GM23338 (cell line): ENCODE measurements at regions not wholly inside any gene's neighbourhood (a gene's known extent, or its start where the extent isn't known, plus 50 kb on each side); places are given as distances from the start of the nearest gene placed in this dataset.

ENCODE experiments used
- CTCF ChIP-seq, 2 experiments: fragments of 200-600 bp in 1 of 2; sonication (generic) in 1 of 2; conservative IDR thresholded peaks; 2 replicates each; pipeline versions ENCODE4 v1.5.1 to v1.6.1; 2016 to 2017; ENCODE audit warnings: antibody characterized with exemption in 2 of 2, low read depth in 2 of 2, mild to moderate bottlenecking in 2 of 2, moderate library complexity in 1 of 2
- EZH2 ChIP-seq: fragments of 200-600 bp; sonication (generic); IDR thresholded peaks from one replicate; pipeline ENCODE4 v1.8.0; 2017; ENCODE audit warnings: antibody characterized with exemption, mild to moderate bottlenecking, low read depth; ENCODE audit not compliant: unreplicated experiment
- EZH2phosphoT487 ChIP-seq: fragments of 200-600 bp; sonication (generic); IDR thresholded peaks from one replicate; pipeline ENCODE4 v1.8.1; 2018; ENCODE audit warnings: antibody characterized with exemption; ENCODE audit not compliant: unreplicated experiment
- JUNB ChIP-seq: IDR thresholded peaks from one replicate; pipeline ENCODE4 v1.6.1; 2016; ENCODE audit warnings: antibody characterized with exemption; ENCODE audit not compliant: unreplicated experiment
- POLR2AphosphoS5 ChIP-seq: IDR thresholded peaks from 2 replicates; pipeline ENCODE4 v1.6.1; 2016; ENCODE audit warnings: antibody characterized with exemption, low read depth
- TF ChIP-seq, protein P1 (sequence below): IDR thresholded peaks from one replicate; pipeline ENCODE4 v1.6.1; 2018; ENCODE audit warnings: antibody characterized with exemption; ENCODE audit not compliant: unreplicated experiment

GRCh38 chr2:201980389-201980821 is 53.2 kb upstream of the FZD7 start:
- TF ChIP-seq CTCF (conservative IDR thresholded peaks at IDR 0.05; ENCODE audit: low read depth in 2 of 2) (no peak), POLR2AphosphoS5 (no peak), JUNB (no peak), EZH2 (no peak), EZH2phosphoT487 (no peak)
- TF ChIP-seq, protein P1, sequence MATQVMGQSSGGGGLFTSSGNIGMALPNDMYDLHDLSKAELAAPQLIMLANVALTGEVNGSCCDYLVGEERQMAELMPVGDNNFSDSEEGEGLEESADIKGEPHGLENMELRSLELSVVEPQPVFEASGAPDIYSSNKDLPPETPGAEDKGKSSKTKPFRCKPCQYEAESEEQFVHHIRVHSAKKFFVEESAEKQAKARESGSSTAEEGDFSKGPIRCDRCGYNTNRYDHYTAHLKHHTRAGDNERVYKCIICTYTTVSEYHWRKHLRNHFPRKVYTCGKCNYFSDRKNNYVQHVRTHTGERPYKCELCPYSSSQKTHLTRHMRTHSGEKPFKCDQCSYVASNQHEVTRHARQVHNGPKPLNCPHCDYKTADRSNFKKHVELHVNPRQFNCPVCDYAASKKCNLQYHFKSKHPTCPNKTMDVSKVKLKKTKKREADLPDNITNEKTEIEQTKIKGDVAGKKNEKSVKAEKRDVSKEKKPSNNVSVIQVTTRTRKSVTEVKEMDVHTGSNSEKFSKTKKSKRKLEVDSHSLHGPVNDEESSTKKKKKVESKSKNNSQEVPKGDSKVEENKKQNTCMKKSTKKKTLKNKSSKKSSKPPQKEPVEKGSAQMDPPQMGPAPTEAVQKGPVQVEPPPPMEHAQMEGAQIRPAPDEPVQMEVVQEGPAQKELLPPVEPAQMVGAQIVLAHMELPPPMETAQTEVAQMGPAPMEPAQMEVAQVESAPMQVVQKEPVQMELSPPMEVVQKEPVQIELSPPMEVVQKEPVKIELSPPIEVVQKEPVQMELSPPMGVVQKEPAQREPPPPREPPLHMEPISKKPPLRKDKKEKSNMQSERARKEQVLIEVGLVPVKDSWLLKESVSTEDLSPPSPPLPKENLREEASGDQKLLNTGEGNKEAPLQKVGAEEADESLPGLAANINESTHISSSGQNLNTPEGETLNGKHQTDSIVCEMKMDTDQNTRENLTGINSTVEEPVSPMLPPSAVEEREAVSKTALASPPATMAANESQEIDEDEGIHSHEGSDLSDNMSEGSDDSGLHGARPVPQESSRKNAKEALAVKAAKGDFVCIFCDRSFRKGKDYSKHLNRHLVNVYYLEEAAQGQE, result no peak
